GM12865 (cell line): ENCODE measurements at regions not wholly inside any gene's neighbourhood (a gene's known extent, or its start where the extent isn't known, plus 50 kb on each side); places are given as distances from the start of the nearest gene placed in this dataset.

Experiments
- DNase-seq: peaks from one replicate; pipeline ENCODE4 v3.0.0; 2010; ENCODE audit warnings: low read depth
- H3K4me3 ChIP-seq: 2 replicates; pipeline ENCODE4 v1.5.1; 2011; ENCODE audit warnings: mild to moderate bottlenecking, low read depth, low read length, control low read depth
- TF ChIP-seq, protein P1 (sequence below): IDR thresholded peaks from 2 replicates; pipeline ENCODE4 v1.5.1; 2011; ENCODE audit warnings: low read length, control low read depth, low read depth, inconsistent platforms; ENCODE audit not compliant: insufficient read depth; ENCODE audit errors: missing control alignments

DNA sequence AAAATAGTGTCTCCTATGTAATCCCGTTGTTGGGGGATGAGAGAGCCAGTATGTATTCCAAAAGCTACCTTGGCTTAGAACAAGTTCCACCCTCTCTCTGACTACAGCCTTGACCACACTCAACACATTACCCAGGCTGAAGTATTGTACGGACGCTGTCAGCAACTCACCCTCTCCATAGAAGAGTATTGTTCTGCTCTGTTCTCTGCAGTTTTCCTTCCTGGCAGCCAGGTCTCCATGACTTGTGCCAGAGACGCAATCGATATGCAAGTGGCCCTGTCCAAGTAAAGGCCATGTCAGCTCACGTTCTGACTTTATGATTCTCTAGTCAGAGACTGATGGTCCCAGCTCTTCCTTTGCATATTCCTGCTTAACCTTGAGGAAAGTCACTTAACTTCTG lies 164.1 kb upstream of the SLCO3A1 start:
- H3K4me3 ChIP-seq = no peak overlapping the region
- TF ChIP-seq, protein P1, sequence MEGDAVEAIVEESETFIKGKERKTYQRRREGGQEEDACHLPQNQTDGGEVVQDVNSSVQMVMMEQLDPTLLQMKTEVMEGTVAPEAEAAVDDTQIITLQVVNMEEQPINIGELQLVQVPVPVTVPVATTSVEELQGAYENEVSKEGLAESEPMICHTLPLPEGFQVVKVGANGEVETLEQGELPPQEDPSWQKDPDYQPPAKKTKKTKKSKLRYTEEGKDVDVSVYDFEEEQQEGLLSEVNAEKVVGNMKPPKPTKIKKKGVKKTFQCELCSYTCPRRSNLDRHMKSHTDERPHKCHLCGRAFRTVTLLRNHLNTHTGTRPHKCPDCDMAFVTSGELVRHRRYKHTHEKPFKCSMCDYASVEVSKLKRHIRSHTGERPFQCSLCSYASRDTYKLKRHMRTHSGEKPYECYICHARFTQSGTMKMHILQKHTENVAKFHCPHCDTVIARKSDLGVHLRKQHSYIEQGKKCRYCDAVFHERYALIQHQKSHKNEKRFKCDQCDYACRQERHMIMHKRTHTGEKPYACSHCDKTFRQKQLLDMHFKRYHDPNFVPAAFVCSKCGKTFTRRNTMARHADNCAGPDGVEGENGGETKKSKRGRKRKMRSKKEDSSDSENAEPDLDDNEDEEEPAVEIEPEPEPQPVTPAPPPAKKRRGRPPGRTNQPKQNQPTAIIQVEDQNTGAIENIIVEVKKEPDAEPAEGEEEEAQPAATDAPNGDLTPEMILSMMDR = no peak
- no peak for DNase-seq

DNA sequence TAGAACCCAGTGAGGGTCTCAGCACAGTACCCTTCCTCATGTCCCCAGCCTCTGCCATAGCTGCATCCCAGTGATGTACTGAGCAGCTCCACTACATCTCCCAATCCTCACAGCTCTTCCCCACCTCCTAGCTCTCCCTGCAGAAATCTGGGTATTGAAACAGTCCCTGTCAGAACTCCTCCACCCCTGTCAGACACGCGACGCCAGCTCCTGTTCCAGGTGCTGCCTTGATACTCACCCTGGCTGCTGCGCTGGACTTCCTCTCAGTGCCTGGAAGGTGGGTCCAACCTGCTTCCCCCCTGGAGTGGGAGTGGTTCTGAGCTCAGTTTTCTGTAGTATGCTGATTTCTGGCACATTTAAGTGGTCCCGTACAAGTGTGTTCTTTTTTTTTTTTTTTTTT lies 160.9 kb upstream of the SLCO3A1 start:
- TF ChIP-seq, protein P1 = no peak
- no peak overlapping the region for H3K4me3 ChIP-seq
- DNase-seq = no peak

DNA sequence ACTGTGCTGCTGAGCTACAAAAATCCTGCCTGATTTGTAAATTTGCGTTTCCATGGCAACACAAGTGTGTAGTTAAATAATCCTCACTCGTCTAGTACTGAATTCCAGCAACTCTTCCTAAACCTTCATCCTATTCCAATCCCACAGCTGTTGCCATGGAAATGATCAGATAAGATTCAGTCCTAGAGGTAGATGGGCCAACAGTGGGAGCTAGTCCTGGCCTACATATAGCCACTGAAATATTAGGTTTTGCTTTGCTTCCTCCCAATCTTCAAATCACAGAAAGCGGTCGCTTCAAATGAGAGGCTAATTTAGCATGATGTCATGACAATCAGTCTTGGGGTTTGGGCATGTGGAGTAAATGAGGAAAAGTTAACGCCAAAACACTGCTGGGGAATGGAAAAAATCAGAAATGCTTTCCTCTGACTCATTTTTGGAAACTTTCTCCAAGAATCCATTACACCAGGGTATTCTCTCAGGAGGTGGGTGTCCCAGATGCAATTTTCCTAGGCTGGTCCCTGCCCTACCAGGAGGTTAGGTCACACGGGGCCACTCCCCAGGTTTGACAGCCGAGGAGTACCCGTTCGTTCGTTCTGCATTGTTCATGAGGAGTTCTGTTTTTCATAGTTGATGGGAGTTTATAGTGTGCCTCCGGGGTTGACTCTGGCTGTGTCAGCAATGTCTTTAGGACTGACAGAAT lies 159.2 kb upstream of the SLCO3A1 start:
- TF ChIP-seq, protein P1 = no peak
- no peak overlapping the region for H3K4me3 ChIP-seq

DNA sequence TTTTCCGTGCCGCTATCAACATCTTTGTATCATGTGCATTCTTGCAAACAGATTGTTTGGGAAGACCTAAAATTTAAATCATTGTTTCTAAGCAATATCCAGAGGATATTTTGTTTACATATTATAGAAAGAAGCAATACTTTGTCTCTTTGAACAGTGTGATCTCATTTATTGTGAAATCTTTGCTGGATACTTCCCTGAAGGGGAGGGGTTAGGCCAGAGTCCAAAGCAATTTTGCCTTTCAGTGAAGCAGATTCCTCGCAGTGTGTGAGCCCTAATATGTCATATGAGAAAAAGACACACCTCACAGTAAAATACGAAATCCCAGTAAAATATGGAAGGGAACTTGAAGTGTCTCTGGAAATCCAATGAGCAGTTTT lies 158.7 kb upstream of the SLCO3A1 start:
- DNase-seq = no peak
- TF ChIP-seq, protein P1 = no peak
- no peak overlapping the region for H3K4me3 ChIP-seq

More for the DNA sequence above, 159.2 kb upstream of the SLCO3A1 start:
- DNase-seq = no peak

DNA sequence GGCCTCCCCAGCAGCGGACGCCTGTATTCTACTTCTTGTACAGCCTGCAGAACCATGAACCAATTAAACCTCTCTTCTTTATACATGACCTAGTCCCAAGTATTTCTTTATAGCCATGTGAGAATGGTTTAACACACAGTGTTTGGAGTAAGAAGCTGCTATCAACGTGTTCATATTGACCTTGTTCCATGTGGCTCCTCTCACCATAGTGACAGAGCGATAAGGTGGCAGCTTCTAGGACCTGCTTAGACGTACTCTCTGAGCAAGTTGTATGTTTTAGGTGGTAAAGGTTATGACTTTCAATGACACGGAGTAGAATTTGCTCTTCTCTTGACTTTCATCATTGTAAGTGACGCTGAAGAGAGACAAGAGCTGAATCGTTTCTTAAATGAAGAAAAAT lies 157.7 kb upstream of the SLCO3A1 start:
- DNase-seq = no peak
- TF ChIP-seq, protein P1 = no peak
- H3K4me3 ChIP-seq = no peak overlapping the region

DNA sequence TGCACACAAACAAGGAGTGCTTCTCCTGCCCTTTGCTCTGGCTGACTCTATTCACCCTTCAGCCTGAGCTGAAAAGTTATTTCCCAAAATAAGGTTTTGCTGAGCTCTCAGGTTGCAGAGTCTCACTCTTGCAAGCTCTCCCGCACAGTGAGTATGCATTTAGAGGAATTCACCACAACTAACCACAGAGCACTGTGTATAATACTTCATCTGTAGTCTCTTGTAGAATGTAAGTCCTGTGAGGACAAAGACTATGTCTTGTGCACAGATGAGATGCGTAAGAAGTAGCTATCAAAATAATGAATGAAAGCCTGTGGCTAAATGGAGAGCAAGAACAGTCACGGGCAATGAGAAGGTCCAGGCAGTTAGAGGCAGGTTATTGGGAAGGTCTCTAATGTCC lies 156.5 kb upstream of the SLCO3A1 start:
- TF ChIP-seq, protein P1 = no peak
- DNase-seq = no peak

DNA sequence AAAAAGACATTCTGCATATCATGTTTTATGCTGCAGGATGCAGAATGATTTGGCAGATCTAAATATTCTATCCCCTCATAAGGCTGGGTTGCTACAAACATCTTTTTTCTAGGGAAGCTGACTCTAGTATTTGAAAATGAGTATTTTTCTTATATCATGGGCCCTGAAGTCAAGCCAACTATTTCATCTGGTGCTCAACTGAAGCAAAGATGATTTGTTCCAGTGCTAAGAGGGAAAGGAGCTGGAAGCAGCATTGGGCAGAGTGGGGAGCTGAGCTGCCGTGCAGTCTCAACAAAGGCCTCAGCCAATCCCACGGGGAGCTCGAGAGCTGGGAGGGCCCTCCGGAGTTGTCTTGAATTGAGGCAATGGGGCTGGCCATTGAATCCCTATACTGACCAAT lies 155.3 kb upstream of the SLCO3A1 start:
- TF ChIP-seq, protein P1 = no peak
- no peak overlapping the region for H3K4me3 ChIP-seq
- no peak for DNase-seq

More for the DNA sequence above, 156.5 kb upstream of the SLCO3A1 start:
- H3K4me3 ChIP-seq = no peak overlapping the region
